ENCODE measurements at regions not wholly inside any gene's neighbourhood (a gene's known extent, or its start where the extent isn't known, plus 50 kb on each side); places are given as distances from the start of the nearest gene placed in this dataset.

DNA sequence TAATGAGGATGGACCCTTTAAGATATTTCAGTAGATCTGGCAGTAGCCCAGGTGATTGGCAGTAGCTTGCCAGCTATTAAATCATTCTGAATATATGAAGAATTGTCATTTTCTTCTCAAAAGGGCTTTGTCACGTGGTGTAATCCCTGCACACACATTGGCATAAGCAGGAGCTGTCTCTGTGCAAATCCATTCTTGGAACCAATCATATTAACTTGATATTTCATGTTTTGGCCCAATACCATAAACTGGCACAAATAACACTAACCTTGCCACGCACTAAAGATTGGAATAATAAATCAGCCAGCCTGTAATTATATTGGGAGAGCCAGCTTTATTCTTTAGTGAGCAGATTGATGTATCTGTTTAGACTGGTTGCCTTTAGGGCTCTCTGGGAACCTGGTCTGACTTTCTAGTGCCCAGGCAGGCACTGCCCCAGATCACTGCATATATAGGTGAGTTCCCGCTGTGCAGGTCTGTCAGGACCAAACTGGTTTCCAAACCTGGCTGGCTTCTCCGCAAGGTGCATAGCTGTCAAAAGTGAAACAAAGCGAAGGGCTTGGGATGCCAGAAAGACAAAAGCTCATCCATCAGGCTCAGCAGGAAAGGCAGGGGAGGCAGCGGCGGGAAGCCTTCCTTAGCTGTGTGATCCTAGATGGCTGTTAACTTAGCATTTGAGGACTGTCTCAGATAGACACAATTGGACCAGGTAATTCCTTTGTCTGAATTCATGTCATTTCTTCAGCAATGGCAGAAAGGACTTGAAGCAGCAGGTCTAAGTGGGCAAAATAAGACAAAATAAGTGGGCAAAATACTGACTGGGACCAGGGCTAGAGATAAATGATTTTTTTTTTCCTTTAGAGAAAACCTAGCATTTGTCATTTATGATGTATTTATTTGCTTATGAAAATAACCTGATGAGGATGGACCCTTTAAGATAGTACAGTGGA lies 128.8 kb upstream of the DYRK2 start:
- H3K9me2 ChIP-seq (ENCODE audit: low read depth, low read length): no peaks in the 10 kb centered on the region
- H3K27me3 ChIP-seq (ENCODE audit: insufficient read depth, low read length): no peaks in the 10 kb centered on the region
- no peak overlapping the region for H3K27ac ChIP-seq (ENCODE audit: low read depth, low read length, poor library complexity, severe bottlenecking)
- no peaks in the 10 kb centered on the region for H3F3A ChIP-seq (ENCODE audit: insufficient read depth, low read length)
- H3K4me3 ChIP-seq (ENCODE audit: low read depth, low read length, poor library complexity, severe bottlenecking): no peak overlapping the region
- no peaks in the 10 kb centered on the region for H3K79me2 ChIP-seq (ENCODE audit: insufficient read depth, low read length)
- no peak overlapping the region for H2AFZ ChIP-seq (ENCODE audit: low read length)
- no peak overlapping the region for H3K9ac ChIP-seq (ENCODE audit: low read length)
- TF ChIP-seq EZH2 (IDR thresholded peaks at IDR 0.05; ENCODE audit: borderline replicate concordance, low read length): no peak
- TF ChIP-seq, protein P1, sequence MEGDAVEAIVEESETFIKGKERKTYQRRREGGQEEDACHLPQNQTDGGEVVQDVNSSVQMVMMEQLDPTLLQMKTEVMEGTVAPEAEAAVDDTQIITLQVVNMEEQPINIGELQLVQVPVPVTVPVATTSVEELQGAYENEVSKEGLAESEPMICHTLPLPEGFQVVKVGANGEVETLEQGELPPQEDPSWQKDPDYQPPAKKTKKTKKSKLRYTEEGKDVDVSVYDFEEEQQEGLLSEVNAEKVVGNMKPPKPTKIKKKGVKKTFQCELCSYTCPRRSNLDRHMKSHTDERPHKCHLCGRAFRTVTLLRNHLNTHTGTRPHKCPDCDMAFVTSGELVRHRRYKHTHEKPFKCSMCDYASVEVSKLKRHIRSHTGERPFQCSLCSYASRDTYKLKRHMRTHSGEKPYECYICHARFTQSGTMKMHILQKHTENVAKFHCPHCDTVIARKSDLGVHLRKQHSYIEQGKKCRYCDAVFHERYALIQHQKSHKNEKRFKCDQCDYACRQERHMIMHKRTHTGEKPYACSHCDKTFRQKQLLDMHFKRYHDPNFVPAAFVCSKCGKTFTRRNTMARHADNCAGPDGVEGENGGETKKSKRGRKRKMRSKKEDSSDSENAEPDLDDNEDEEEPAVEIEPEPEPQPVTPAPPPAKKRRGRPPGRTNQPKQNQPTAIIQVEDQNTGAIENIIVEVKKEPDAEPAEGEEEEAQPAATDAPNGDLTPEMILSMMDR (IDR thresholded peaks at IDR 0.05; ENCODE audit: low read length): no peak
- no peaks in the 10 kb centered on the region for H3K36me3 ChIP-seq (ENCODE audit: insufficient read depth, low read length)
- no peak overlapping the region for H3K4me2 ChIP-seq (ENCODE audit: low read length)
- peaks cover 19% of the 10 kb centered on the region for H3K4me1 ChIP-seq (ENCODE audit: insufficient read depth, low read length, severe bottlenecking)
- no peaks in the 10 kb centered on the region for H3K9me3 ChIP-seq (ENCODE audit: low read length)
- H4K20me1 ChIP-seq (ENCODE audit: insufficient read depth, low read length): no peaks in the 10 kb centered on the region

DNA sequence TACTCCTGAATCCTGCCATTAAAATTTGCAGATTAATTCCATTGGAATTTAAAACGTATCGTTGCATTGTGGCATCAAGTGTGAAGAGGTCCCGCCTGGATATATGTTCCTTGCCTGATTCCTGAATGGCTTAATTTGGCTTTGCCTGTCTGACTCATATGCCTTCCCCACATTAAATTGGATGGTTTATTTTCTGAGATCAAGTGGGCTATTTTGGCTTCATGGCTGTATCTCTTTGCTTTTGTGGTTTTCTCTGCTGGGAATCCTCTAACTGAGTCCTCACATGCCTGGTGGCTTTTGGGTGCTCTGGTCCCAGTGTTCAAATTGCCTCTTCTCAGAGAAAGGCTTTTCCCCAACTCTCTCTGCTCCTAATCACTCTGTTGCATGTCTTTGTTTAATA lies 127.9 kb upstream of the DYRK2 start:
- peaks cover 11% of the 10 kb centered on the region for H3K4me1 ChIP-seq (ENCODE audit: insufficient read depth, low read length, severe bottlenecking)
- no peaks in the 10 kb centered on the region for H3F3A ChIP-seq (ENCODE audit: insufficient read depth, low read length)
- TF ChIP-seq, protein P1 (IDR thresholded peaks at IDR 0.05; ENCODE audit: low read length): no peak
- TF ChIP-seq EZH2 (IDR thresholded peaks at IDR 0.05; ENCODE audit: borderline replicate concordance, low read length): no peak
- no peak overlapping the region for H2AFZ ChIP-seq (ENCODE audit: low read length)
- no peaks in the 10 kb centered on the region for H3K27me3 ChIP-seq (ENCODE audit: insufficient read depth, low read length)
- H3K27ac ChIP-seq (ENCODE audit: low read depth, low read length, poor library complexity, severe bottlenecking): no peak overlapping the region
- H3K79me2 ChIP-seq (ENCODE audit: insufficient read depth, low read length): no peaks in the 10 kb centered on the region
- H3K9me3 ChIP-seq (ENCODE audit: low read length): no peaks in the 10 kb centered on the region
- H3K4me3 ChIP-seq (ENCODE audit: low read depth, low read length, poor library complexity, severe bottlenecking): no peak overlapping the region
- H4K20me1 ChIP-seq (ENCODE audit: insufficient read depth, low read length): no peaks in the 10 kb centered on the region
- no peaks in the 10 kb centered on the region for H3K9me2 ChIP-seq (ENCODE audit: low read depth, low read length)
- no peaks in the 10 kb centered on the region for H3K36me3 ChIP-seq (ENCODE audit: insufficient read depth, low read length)
- no peak overlapping the region for H3K4me2 ChIP-seq (ENCODE audit: low read length)
- H3K9ac ChIP-seq (ENCODE audit: low read length): no peak overlapping the region

DNA sequence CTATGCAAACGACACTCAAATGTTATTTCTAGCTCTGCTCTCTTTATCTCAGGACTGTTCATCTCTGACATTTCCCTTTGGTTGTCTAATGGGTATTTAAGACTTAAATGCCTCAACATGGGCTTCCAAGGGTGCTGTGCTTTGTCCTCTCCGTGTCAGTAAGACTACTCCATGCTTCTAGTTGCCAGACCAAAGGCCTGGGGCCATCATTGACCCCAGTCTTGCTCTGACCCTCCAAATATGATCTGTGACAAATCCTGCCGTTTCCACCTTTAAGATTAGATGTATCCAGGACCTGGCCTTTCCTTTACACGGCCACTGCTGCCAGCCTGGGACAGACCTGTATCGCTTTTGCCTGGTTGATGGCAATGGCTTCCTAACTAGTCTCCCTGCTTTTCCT lies 126.3 kb upstream of the DYRK2 start:
- no peak overlapping the region for H3K4me3 ChIP-seq (ENCODE audit: low read depth, low read length, poor library complexity, severe bottlenecking)
- no peaks in the 10 kb centered on the region for H3F3A ChIP-seq (ENCODE audit: insufficient read depth, low read length)
- H3K36me3 ChIP-seq (ENCODE audit: insufficient read depth, low read length): no peaks in the 10 kb centered on the region
- no peaks in the 10 kb centered on the region for H3K9me3 ChIP-seq (ENCODE audit: low read length)
- H4K20me1 ChIP-seq (ENCODE audit: insufficient read depth, low read length): no peaks in the 10 kb centered on the region
- H3K9me2 ChIP-seq (ENCODE audit: low read depth, low read length): no peaks in the 10 kb centered on the region
- no peaks in the 10 kb centered on the region for H3K27me3 ChIP-seq (ENCODE audit: insufficient read depth, low read length)
- H3K27ac ChIP-seq (ENCODE audit: low read depth, low read length, poor library complexity, severe bottlenecking): no peak overlapping the region
- no peaks in the 10 kb centered on the region for H3K79me2 ChIP-seq (ENCODE audit: insufficient read depth, low read length)
- no peak overlapping the region for H3K9ac ChIP-seq (ENCODE audit: low read length)
- no peak overlapping the region for H3K4me2 ChIP-seq (ENCODE audit: low read length)
- TF ChIP-seq, protein P1 (IDR thresholded peaks at IDR 0.05; ENCODE audit: low read length): no peak
- TF ChIP-seq EZH2 (IDR thresholded peaks at IDR 0.05; ENCODE audit: borderline replicate concordance, low read length): no peak
- H3K4me1 ChIP-seq (ENCODE audit: insufficient read depth, low read length, severe bottlenecking): peaks cover 5% of the 10 kb centered on the region
- H2AFZ ChIP-seq (ENCODE audit: low read length): no peak overlapping the region
